ENCODE measurements at regions not wholly inside any gene's neighbourhood (a gene's known extent, or its start where the extent isn't known, plus 50 kb on each side); places are given as distances from the start of the nearest gene placed in this dataset.

DNA sequence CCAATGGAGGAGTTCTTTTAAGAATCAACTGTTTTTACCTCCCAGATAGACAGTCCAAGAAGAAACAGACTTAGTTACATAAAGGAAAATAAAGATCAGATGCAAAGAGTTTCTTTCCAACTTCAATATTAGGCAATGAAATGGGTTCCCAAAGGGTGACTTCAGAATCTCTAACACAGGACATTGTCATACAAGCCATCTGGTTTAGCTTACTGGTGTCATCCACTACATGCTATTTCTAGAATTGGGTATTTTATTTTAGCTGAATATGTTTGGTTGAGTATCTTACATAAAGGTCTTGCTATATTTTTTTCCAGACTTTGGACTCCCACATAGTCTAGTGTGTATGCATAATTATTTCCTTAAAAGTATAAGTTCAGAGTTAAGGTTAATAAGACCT, 162.1 kb upstream of the SLC7A11 start:
- no peak for TF ChIP-seq EZH2 (IDR thresholded peaks at IDR 0.05)
- TF ChIP-seq FOXP2 (optimal IDR thresholded peaks at IDR 0.05; ENCODE audit: control extremely low read depth, extremely low read length, insufficient read depth): no peak
- TF ChIP-seq POLR2AphosphoS5 (IDR thresholded peaks at IDR 0.05; ENCODE audit: borderline replicate concordance, low read depth, low read length): no peak
- no peak overlapping the region for H3K9ac ChIP-seq (ENCODE audit: insufficient read length)
- no peak overlapping the region for H3K4me3 ChIP-seq
- H3K36me3 ChIP-seq (ENCODE audit: insufficient read depth, low read length): no peaks in the 10 kb centered on the region
- no peak for DNase-seq (ENCODE audit: low read depth, low spot score)
- no peaks in the 10 kb centered on the region for H3K9me3 ChIP-seq (ENCODE audit: low read depth, low read length)
- H3K27ac ChIP-seq: no peak overlapping the region

DNA sequence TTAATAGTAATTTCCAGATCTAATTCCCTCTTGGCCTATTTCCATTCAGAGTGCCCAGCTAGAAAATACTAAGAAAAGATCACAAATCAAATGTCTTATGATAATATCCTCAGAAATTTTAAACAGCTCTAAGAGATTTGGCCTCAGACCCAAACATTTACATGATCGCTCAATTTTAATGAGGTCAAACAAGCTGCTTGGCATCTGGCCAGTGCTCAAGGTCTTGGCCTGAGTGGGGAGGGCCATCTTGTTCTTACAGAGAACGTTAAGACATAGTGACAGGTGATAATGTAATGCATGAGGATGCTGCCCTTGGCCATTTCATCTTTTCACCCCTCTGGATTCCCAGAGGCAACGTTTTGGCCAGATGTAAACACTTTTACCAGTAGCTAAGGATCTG, 159.2 kb upstream of the SLC7A11 start:
- no peaks in the 10 kb centered on the region for H3K36me3 ChIP-seq (ENCODE audit: insufficient read depth, low read length)
- H3K27ac ChIP-seq: no peak overlapping the region
- H3K9me3 ChIP-seq (ENCODE audit: low read depth, low read length): no peaks in the 10 kb centered on the region
- TF ChIP-seq EZH2 (IDR thresholded peaks at IDR 0.05): no peak
- TF ChIP-seq FOXP2 (optimal IDR thresholded peaks at IDR 0.05; ENCODE audit: control extremely low read depth, extremely low read length, insufficient read depth): no peak
- no peak for TF ChIP-seq POLR2AphosphoS5 (IDR thresholded peaks at IDR 0.05; ENCODE audit: borderline replicate concordance, low read depth, low read length)
- no peak for DNase-seq (ENCODE audit: low read depth, low spot score)
- no peak overlapping the region for H3K9ac ChIP-seq (ENCODE audit: insufficient read length)
- no peak overlapping the region for H3K4me3 ChIP-seq

DNA sequence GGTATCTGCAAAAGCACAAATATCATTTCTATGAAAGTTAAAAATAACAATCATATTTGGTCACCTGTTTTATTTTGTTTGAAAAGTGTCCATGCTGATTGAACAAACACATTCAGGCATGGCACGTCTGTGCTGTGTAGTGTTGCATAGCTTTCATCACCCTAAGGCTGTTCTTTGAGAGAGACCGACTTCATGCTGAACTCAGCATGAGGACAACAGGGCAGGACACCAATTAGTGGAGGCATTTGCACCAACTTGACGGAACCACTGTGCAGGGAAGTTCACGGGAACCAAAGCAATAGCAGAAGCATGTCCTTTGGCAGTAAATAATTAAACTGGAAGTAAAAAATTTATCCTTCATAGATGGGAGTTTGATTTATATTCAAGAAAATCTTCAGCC, 158.4 kb upstream of the SLC7A11 start:
- no peaks in the 10 kb centered on the region for H3K9me3 ChIP-seq (ENCODE audit: low read depth, low read length)
- H3K9ac ChIP-seq (ENCODE audit: insufficient read length): no peak overlapping the region
- no peak overlapping the region for H3K27ac ChIP-seq
- H3K36me3 ChIP-seq (ENCODE audit: insufficient read depth, low read length): no peaks in the 10 kb centered on the region
- no peak for TF ChIP-seq POLR2AphosphoS5 (IDR thresholded peaks at IDR 0.05; ENCODE audit: borderline replicate concordance, low read depth, low read length)
- TF ChIP-seq FOXP2 (optimal IDR thresholded peaks at IDR 0.05; ENCODE audit: control extremely low read depth, extremely low read length, insufficient read depth): no peak
- TF ChIP-seq EZH2 (IDR thresholded peaks at IDR 0.05): no peak
- H3K4me3 ChIP-seq: no peak overlapping the region
- no peak for DNase-seq (ENCODE audit: low read depth, low spot score)

DNA sequence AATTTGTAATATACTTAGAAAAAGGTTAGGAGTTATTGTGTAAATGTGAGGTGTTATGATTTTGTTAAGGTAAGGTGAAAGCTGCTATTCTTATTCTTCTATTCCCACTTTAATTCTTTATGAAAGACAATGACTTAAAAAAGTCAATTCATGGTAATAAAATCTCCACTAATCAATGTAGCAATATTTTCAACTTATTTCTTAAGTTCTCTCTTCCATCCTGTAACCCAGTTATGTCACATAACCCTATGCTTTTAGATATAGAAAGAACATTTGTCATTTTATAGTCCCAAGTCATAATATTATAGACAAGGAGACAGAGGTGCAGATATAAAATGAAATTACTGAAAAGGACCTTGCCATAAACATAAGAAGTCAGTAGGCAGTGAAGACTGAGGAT, 157.9 kb upstream of the SLC7A11 start:
- Histone ChIP-seq H3K9ac (ENCODE audit: insufficient read length) (no peak overlapping the region), H3K36me3 (ENCODE audit: insufficient read depth, low read length) (no peaks in the 10 kb centered on the region), H3K4me3 (no peak overlapping the region), H3K27ac (no peak overlapping the region), H3K9me3 (ENCODE audit: low read depth, low read length) (no peaks in the 10 kb centered on the region)
- TF ChIP-seq POLR2AphosphoS5 (IDR thresholded peaks at IDR 0.05; ENCODE audit: borderline replicate concordance, low read depth, low read length) (no peak), EZH2 (IDR thresholded peaks at IDR 0.05) (no peak), FOXP2 (optimal IDR thresholded peaks at IDR 0.05; ENCODE audit: control extremely low read depth, extremely low read length, insufficient read depth) (no peak)
- DNase-seq (ENCODE audit: low read depth, low spot score): no peak

DNA sequence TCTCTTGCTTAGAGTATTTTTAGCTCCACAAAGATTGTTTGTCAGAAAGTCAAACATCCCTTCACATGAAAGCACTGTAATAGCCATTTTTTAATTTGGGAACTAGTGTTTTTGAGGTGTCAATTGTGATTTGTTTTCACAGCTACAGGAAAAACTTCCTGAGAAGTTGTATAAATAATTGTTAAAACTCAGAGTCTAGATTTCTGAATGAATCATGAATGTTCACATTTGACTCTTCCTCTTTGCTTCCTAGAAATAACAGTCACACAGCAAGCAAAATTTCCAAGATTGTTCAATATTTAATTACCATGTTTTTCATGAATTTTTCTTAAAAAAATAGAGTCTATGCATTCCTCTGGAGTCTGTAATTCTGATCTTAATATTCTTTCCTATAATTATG, 156.9 kb upstream of the SLC7A11 start:
- H3K36me3 ChIP-seq (ENCODE audit: insufficient read depth, low read length): no peaks in the 10 kb centered on the region
- H3K4me3 ChIP-seq: no peak overlapping the region
- H3K9ac ChIP-seq (ENCODE audit: insufficient read length): no peak overlapping the region
- no peaks in the 10 kb centered on the region for H3K9me3 ChIP-seq (ENCODE audit: low read depth, low read length)
- TF ChIP-seq EZH2 (IDR thresholded peaks at IDR 0.05): no peak
- TF ChIP-seq POLR2AphosphoS5 (IDR thresholded peaks at IDR 0.05; ENCODE audit: borderline replicate concordance, low read depth, low read length): no peak
- no peak for TF ChIP-seq FOXP2 (optimal IDR thresholded peaks at IDR 0.05; ENCODE audit: control extremely low read depth, extremely low read length, insufficient read depth)
- no peak overlapping the region for H3K27ac ChIP-seq
- no peak for DNase-seq (ENCODE audit: low read depth, low spot score)

DNA sequence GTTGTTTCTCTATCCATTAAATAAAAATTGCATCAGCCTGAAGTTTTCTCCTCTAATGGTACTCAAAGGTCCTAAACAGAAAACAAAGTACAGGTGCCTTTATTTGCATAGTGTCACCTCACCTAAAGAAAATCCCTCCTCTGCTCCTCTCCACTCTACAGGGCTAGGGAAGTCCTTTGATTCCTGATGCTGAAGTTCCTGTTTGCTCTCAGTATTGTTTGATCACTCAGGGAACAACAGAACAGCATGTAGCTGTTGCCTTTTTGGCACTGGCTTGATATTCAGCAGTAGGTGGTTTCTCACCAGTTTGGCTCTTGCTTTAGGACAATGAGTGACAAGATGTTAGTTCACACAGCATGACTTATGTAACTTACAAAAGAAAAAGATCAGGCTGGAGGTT, 156.2 kb upstream of the SLC7A11 start:
- Histone ChIP-seq H3K4me3 (no peak overlapping the region), H3K36me3 (ENCODE audit: insufficient read depth, low read length) (no peaks in the 10 kb centered on the region), H3K27ac (no peak overlapping the region), H3K9ac (ENCODE audit: insufficient read length) (no peak overlapping the region), H3K9me3 (ENCODE audit: low read depth, low read length) (no peaks in the 10 kb centered on the region)
- TF ChIP-seq FOXP2 (optimal IDR thresholded peaks at IDR 0.05; ENCODE audit: control extremely low read depth, extremely low read length, insufficient read depth) (no peak), POLR2AphosphoS5 (IDR thresholded peaks at IDR 0.05; ENCODE audit: borderline replicate concordance, low read depth, low read length) (no peak), EZH2 (IDR thresholded peaks at IDR 0.05) (no peak)
- no peak for DNase-seq (ENCODE audit: low read depth, low spot score)

DNA sequence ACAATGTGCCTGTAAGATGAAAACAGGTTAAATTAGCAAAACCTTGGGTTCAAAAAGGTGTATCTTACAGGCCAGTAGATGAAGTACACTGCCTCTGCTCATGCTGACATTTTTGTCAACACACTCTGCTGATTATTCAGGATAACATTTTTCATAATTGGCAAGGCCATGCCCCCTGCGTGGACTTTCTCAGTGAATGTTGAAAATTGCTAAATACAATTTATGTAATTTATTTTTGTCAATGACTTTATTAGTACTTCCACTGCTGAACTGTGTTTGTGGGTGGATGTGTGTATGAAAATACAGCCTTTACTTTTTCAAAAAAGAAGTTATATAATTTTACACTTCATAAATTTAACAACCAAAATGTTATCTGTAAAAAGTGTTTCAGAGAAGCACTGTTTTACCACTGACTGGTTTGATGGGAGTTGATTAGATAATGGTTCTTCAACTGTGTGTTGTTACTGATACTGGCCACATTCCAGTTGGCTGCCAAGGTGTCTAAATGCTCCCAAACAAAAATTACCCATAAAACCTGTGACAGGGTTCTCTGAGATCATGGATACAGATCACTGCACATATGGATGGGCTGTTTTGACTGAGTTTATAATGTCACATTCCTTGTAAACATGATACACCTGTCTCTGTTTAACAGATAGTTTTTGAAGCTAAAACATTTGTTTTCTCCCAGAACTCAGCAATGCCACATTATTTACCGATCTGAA, 151.9 kb upstream of the SLC7A11 start:
- TF ChIP-seq EZH2 (IDR thresholded peaks at IDR 0.05) (no peak), FOXP2 (optimal IDR thresholded peaks at IDR 0.05; ENCODE audit: control extremely low read depth, extremely low read length, insufficient read depth) (no peak)
- Histone ChIP-seq H3K36me3 (ENCODE audit: insufficient read depth, low read length) (no peaks in the 10 kb centered on the region), H3K27ac (no peak overlapping the region), H3K9ac (ENCODE audit: insufficient read length) (no peak overlapping the region), H3K4me3 (no peak overlapping the region), H3K9me3 (ENCODE audit: low read depth, low read length) (no peaks in the 10 kb centered on the region)
- DNase-seq (ENCODE audit: low read depth, low spot score): no peak

DNA sequence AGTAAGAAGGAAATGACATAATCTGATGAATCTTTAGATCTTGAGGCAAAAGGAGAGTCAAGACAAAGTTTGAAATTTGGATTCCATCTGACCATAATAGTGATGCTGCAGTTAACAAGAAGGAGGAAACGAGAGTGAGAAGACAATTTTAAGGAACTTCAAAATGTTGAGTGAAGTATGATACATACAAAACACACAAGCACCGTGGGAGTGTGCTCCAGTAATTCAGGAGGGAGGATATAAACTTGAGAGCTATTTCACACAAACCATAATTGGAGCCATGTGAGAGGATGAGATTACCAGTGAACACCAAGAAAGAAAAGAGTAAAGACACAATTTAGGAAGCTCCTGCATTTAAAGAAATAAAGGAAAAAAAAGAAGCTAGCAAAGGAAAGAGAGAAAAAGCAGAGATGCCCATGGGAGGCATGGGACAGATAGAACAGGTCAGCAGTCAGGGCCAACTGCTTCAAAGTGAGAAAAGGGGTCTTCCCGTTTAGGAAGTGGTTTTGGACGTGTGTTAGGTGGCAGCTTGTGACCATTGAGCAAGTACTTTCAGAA, 150.7 kb upstream of the SLC7A11 start:
- no peak for DNase-seq (ENCODE audit: low read depth, low spot score)
- Histone ChIP-seq H3K27ac (no peak overlapping the region), H3K4me3 (no peak overlapping the region), H3K9me3 (ENCODE audit: low read depth, low read length) (no peaks in the 10 kb centered on the region), H3K36me3 (ENCODE audit: insufficient read depth, low read length) (no peaks in the 10 kb centered on the region), H3K9ac (ENCODE audit: insufficient read length) (no peak overlapping the region)
- no peak for TF ChIP-seq EZH2 (IDR thresholded peaks at IDR 0.05)
